Astrocyte (in vitro differentiated cells and primary cell): ENCODE measurements at regions not wholly inside any gene's neighbourhood (a gene's known extent, or its start where the extent isn't known, plus 50 kb on each side); places are given as distances from the start of the nearest gene placed in this dataset.

Source experiments
- DNase-seq: peaks from one replicate; pipeline ENCODE4 v3.0.0-alpha.2; 2010; ENCODE audit warnings: low read depth
- FAIRE-seq: peaks from 2 replicates; lab custom pipeline; 2011; peaks lifted over from hg19 to GRCh38; lab: Jason Lieb, UNC
- H2AFZ ChIP-seq: 2 replicates; pipeline ENCODE4 v1.6.0; 2012; ENCODE audit warnings: low read depth, low read length, inconsistent platforms
- H3K27ac ChIP-seq: 2 replicates; pipeline ENCODE4 v1.5.1; 2011; ENCODE audit warnings: low read depth, low read length, inconsistent platforms
- H3K27me3 ChIP-seq: 2 replicates; pipeline ENCODE4 v1.6.0; 2011; ENCODE audit warnings: low read length, inconsistent platforms; ENCODE audit not compliant: insufficient read depth
- H3K36me3 ChIP-seq: 2 replicates; pipeline ENCODE4 v1.5.1; 2011; ENCODE audit warnings: low read length, inconsistent platforms; ENCODE audit not compliant: insufficient read depth
- H3K4me1 ChIP-seq: 2 replicates; pipeline ENCODE4 v1.5.1; 2011; ENCODE audit warnings: low read length, inconsistent platforms; ENCODE audit not compliant: insufficient read depth
- H3K4me2 ChIP-seq: 2 replicates; pipeline ENCODE4 v1.6.0; 2012; ENCODE audit warnings: low read length, inconsistent platforms
- H3K4me3 ChIP-seq: 2 replicates; pipeline ENCODE4 v1.5.1; 2011; ENCODE audit warnings: low read depth, mild to moderate bottlenecking, low read length, inconsistent platforms; ENCODE audit not compliant: insufficient read depth
- H3K79me2 ChIP-seq: 2 replicates; pipeline ENCODE4 v1.6.0; 2012; ENCODE audit warnings: mild to moderate bottlenecking, low read length, inconsistent platforms; ENCODE audit not compliant: insufficient read depth
- H3K9ac ChIP-seq: 2 replicates; pipeline ENCODE4 v1.6.0; 2012; ENCODE audit warnings: mild to moderate bottlenecking, low read length, inconsistent platforms
- H3K9me3 ChIP-seq: 2 replicates; pipeline ENCODE4 v1.5.1; 2012; ENCODE audit warnings: low read depth, mild to moderate bottlenecking, low read length, inconsistent platforms; ENCODE audit not compliant: insufficient read depth
- H4K20me1 ChIP-seq: 2 replicates; pipeline ENCODE4 v1.6.0; 2012; ENCODE audit warnings: low read length, inconsistent platforms; ENCODE audit not compliant: insufficient read depth
- H3K27ac Mint-ChIP-seq: one replicate; pipeline ENCODE4 v1.8.0; 2021; ENCODE audit warnings: mild to moderate bottlenecking, mixed read lengths; ENCODE audit not compliant: unreplicated experiment
- H3K27me3 Mint-ChIP-seq: one replicate; pipeline ENCODE4 v1.8.0; 2021; ENCODE audit warnings: low read depth, mixed read lengths; ENCODE audit not compliant: unreplicated experiment
- H3K36me3 Mint-ChIP-seq: one replicate; pipeline ENCODE4 v1.8.0; 2021; ENCODE audit warnings: low read depth, mixed read lengths; ENCODE audit not compliant: unreplicated experiment
- H3K4me1 Mint-ChIP-seq: one replicate; pipeline ENCODE4 v1.8.0; 2021; ENCODE audit warnings: low read depth, mixed read lengths; ENCODE audit not compliant: unreplicated experiment
- H3K4me3 Mint-ChIP-seq: one replicate; pipeline ENCODE4 v1.8.0; 2021; ENCODE audit warnings: mild to moderate bottlenecking, moderate library complexity, mixed read lengths; ENCODE audit not compliant: unreplicated experiment
- H3K9me3 Mint-ChIP-seq: one replicate; pipeline ENCODE4 v1.8.0; 2021; ENCODE audit warnings: mild to moderate bottlenecking, mixed read lengths; ENCODE audit not compliant: unreplicated experiment
- EZH2 ChIP-seq: IDR thresholded peaks from 2 replicates; pipeline ENCODE4 v1.6.1; 2012; ENCODE audit warnings: mild to moderate bottlenecking, low read length, inconsistent platforms; ENCODE audit not compliant: insufficient read depth
- TF ChIP-seq, protein P1 (sequence below): IDR thresholded peaks from 2 replicates; pipeline ENCODE4 v1.5.1; 2011; ENCODE audit warnings: low read depth, mild to moderate bottlenecking, inconsistent platforms, low read length, moderate library complexity; ENCODE audit not compliant: insufficient read depth

GRCh38 chr3:151584566-151584965 lies 123.7 kb upstream of the IGSF10 start:
- DNase-seq (no peak), FAIRE-seq (no peak)
- H3K36me3 ChIP-seq = no peaks in the 10 kb centered on the region
- no peaks in the 10 kb centered on the region for H3K27me3 ChIP-seq
- no peaks in the 10 kb centered on the region for H3K27me3 Mint-ChIP-seq
- no peaks in the 10 kb centered on the region for H3K9me3 ChIP-seq
- H3K4me1 Mint-ChIP-seq = peaks cover 25% of the 10 kb centered on the region
- no peak overlapping the region for H3K27ac Mint-ChIP-seq
- no peaks in the 10 kb centered on the region for H4K20me1 ChIP-seq
- no peaks in the 10 kb centered on the region for H3K79me2 ChIP-seq
- H3K9me3 Mint-ChIP-seq = peaks cover 3% of the 10 kb centered on the region
- no peaks in the 10 kb centered on the region for H3K36me3 Mint-ChIP-seq
- H3K4me3 ChIP-seq = no peak overlapping the region
- no peak overlapping the region for H3K9ac ChIP-seq
- no peaks in the 10 kb centered on the region for H3K4me1 ChIP-seq
- no peak overlapping the region for H3K27ac ChIP-seq
- H3K4me2 ChIP-seq = no peak overlapping the region
- TF ChIP-seq EZH2 = no peak
- TF ChIP-seq, protein P1, sequence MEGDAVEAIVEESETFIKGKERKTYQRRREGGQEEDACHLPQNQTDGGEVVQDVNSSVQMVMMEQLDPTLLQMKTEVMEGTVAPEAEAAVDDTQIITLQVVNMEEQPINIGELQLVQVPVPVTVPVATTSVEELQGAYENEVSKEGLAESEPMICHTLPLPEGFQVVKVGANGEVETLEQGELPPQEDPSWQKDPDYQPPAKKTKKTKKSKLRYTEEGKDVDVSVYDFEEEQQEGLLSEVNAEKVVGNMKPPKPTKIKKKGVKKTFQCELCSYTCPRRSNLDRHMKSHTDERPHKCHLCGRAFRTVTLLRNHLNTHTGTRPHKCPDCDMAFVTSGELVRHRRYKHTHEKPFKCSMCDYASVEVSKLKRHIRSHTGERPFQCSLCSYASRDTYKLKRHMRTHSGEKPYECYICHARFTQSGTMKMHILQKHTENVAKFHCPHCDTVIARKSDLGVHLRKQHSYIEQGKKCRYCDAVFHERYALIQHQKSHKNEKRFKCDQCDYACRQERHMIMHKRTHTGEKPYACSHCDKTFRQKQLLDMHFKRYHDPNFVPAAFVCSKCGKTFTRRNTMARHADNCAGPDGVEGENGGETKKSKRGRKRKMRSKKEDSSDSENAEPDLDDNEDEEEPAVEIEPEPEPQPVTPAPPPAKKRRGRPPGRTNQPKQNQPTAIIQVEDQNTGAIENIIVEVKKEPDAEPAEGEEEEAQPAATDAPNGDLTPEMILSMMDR = no peak
- H3K4me3 Mint-ChIP-seq = no peak overlapping the region
- no peak overlapping the region for H2AFZ ChIP-seq

GRCh38 chr3:151581035-151581434 lies 120.2 kb upstream of the IGSF10 start:
- Mint-ChIP-seq H3K36me3 (no peaks in the 10 kb centered on the region), H3K4me1 (peaks cover 27% of the 10 kb centered on the region), H3K27ac (peak overlapping the region; percentile 88), H3K9me3 (no peaks in the 10 kb centered on the region), H3K27me3 (no peaks in the 10 kb centered on the region), H3K4me3 (no peak overlapping the region)
- H3K4me3 ChIP-seq = no peak overlapping the region
- DNase-seq (peak; percentile 74), FAIRE-seq (no peak)
- H3K4me2 ChIP-seq = no peak overlapping the region
- TF ChIP-seq EZH2 = no peak
- TF ChIP-seq, protein P1 = no peak
- H3K9me3 ChIP-seq = no peaks in the 10 kb centered on the region
- H3K4me1 ChIP-seq = no peaks in the 10 kb centered on the region
- no peaks in the 10 kb centered on the region for H3K79me2 ChIP-seq
- no peaks in the 10 kb centered on the region for H3K27me3 ChIP-seq
- no peak overlapping the region for H3K9ac ChIP-seq
- no peak overlapping the region for H2AFZ ChIP-seq
- no peaks in the 10 kb centered on the region for H4K20me1 ChIP-seq
- no peaks in the 10 kb centered on the region for H3K36me3 ChIP-seq
- no peak overlapping the region for H3K27ac ChIP-seq

DNA sequence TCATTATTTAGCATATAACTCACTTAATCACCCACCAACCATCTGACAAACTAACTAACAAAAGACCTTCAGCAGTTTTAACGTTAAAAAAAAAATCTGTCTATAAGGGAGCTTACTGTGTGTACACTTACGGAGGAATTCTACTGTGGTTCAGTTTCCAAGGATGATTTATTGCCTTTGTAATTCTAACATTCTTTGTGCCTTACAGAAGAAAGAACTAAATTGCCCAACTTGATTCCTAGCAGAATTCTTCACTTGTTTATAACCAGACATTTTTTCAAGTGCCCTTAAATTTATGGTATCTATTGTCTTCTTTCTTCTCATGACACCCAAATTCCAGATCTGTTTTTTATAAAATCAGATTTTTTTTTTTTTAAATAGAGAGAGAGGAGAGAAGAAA lies 119.7 kb upstream of the IGSF10 start:
- H3K27ac Mint-ChIP-seq = peak overlapping the region; percentile 88
- no peak overlapping the region for H3K4me3 Mint-ChIP-seq
- Histone ChIP-seq H3K27me3 (no peaks in the 10 kb centered on the region), H3K4me1 (no peaks in the 10 kb centered on the region), H3K9me3 (no peaks in the 10 kb centered on the region), H3K27ac (no peak overlapping the region), H3K36me3 (no peaks in the 10 kb centered on the region), H3K4me3 (no peak overlapping the region), H2AFZ (no peak overlapping the region), H3K9ac (no peak overlapping the region), H4K20me1 (no peaks in the 10 kb centered on the region), H3K4me2 (no peak overlapping the region), H3K79me2 (no peaks in the 10 kb centered on the region)
- H3K27me3 Mint-ChIP-seq = no peaks in the 10 kb centered on the region
- DNase-seq (peak; percentile 97), FAIRE-seq (no peak)
- TF ChIP-seq, protein P1 = no peak
- peaks cover 27% of the 10 kb centered on the region for H3K4me1 Mint-ChIP-seq
- no peaks in the 10 kb centered on the region for H3K9me3 Mint-ChIP-seq
- H3K36me3 Mint-ChIP-seq = no peaks in the 10 kb centered on the region
